ENCODE measurements at regions not wholly inside any gene's neighbourhood (a gene's known extent, or its start where the extent isn't known, plus 50 kb on each side); places are given as distances from the start of the nearest gene placed in this dataset.

DNA sequence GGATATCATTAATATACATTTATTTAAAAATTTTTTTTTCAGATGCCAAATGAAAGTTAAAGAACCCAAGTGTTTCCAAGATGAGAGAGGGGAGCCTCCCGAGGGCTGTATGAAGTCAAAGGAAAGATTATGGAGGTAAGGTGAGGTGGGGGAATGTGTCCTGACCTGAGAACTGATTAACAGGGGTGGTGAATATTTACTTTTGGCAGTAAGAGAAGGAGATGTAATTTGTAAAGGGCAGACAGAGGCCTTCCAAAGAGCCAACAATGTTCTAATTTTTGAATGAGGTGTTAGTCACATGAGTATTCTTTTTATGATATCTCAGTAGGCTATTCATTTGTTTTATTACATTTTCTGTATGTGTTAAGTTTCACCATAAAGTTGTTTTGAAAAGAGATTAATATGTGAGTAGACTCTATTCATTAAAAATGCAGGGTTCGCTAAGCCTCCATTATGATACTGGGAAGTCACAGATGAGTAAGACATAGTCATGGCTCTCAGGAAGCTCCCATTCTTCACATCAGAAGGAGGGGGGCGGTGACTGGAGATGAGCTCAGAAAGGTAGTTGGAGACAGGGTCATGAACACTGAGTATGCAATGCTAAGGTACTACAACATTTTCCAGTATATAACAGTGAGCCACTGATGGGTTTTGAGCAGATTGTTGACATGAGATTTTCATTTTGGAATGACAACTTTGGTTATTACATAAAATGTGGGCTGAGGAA is 62.4 kb upstream of the TNFSF18 start:
- no peak overlapping the region for H3K27ac ChIP-seq (ENCODE audit: low read depth, low read length, poor library complexity, severe bottlenecking)
- H3K27me3 ChIP-seq (ENCODE audit: insufficient read depth, low read length), result no peaks in the 10 kb centered on the region
- no peak overlapping the region for H3K9ac ChIP-seq (ENCODE audit: low read length)
- H3K4me3 ChIP-seq (ENCODE audit: low read depth, low read length, poor library complexity, severe bottlenecking), result no peak overlapping the region
- H3F3A ChIP-seq (ENCODE audit: insufficient read depth, low read length), result no peaks in the 10 kb centered on the region
- TF ChIP-seq, protein P1, sequence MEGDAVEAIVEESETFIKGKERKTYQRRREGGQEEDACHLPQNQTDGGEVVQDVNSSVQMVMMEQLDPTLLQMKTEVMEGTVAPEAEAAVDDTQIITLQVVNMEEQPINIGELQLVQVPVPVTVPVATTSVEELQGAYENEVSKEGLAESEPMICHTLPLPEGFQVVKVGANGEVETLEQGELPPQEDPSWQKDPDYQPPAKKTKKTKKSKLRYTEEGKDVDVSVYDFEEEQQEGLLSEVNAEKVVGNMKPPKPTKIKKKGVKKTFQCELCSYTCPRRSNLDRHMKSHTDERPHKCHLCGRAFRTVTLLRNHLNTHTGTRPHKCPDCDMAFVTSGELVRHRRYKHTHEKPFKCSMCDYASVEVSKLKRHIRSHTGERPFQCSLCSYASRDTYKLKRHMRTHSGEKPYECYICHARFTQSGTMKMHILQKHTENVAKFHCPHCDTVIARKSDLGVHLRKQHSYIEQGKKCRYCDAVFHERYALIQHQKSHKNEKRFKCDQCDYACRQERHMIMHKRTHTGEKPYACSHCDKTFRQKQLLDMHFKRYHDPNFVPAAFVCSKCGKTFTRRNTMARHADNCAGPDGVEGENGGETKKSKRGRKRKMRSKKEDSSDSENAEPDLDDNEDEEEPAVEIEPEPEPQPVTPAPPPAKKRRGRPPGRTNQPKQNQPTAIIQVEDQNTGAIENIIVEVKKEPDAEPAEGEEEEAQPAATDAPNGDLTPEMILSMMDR (IDR thresholded peaks at IDR 0.05; ENCODE audit: low read length), result no peak
- TF ChIP-seq EZH2 (IDR thresholded peaks at IDR 0.05; ENCODE audit: borderline replicate concordance, low read length), result no peak
- no peaks in the 10 kb centered on the region for H3K4me1 ChIP-seq (ENCODE audit: insufficient read depth, low read length, severe bottlenecking)
- H4K20me1 ChIP-seq (ENCODE audit: insufficient read depth, low read length), result no peaks in the 10 kb centered on the region
- no peak overlapping the region for H3K4me2 ChIP-seq (ENCODE audit: low read length)
- H3K79me2 ChIP-seq (ENCODE audit: insufficient read depth, low read length), result no peaks in the 10 kb centered on the region
- no peaks in the 10 kb centered on the region for H3K9me3 ChIP-seq (ENCODE audit: low read length)
- H3K9me2 ChIP-seq (ENCODE audit: low read depth, low read length), result no peaks in the 10 kb centered on the region
- no peak overlapping the region for H2AFZ ChIP-seq (ENCODE audit: low read length)
- no peaks in the 10 kb centered on the region for H3K36me3 ChIP-seq (ENCODE audit: insufficient read depth, low read length)

DNA sequence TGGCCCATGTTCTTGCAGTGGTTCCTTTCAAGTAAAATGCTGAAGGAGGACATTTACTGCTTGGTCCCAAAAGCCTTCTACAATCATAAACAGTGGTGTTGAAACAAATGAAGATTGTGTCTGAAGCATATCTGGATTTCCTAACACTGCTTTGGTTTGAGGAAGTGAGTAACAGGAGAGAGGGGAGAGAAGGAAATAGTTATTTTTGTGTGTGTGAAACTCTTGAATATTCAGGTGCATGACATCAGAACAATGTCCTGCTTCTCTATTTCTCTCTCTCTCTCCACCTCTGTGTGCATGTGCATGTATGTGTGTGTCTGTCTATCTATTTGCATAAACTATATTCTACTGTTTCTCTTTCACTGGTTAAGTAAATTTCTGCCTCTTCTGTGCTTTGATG is 61.4 kb upstream of the TNFSF18 start:
- Histone ChIP-seq H3K27me3 (ENCODE audit: insufficient read depth, low read length) (no peaks in the 10 kb centered on the region), H3K79me2 (ENCODE audit: insufficient read depth, low read length) (no peaks in the 10 kb centered on the region), H3F3A (ENCODE audit: insufficient read depth, low read length) (no peaks in the 10 kb centered on the region), H3K4me3 (ENCODE audit: low read depth, low read length, poor library complexity, severe bottlenecking) (no peak overlapping the region), H3K9ac (ENCODE audit: low read length) (no peak overlapping the region), H3K4me2 (ENCODE audit: low read length) (no peak overlapping the region), H3K27ac (ENCODE audit: low read depth, low read length, poor library complexity, severe bottlenecking) (no peak overlapping the region), H3K36me3 (ENCODE audit: insufficient read depth, low read length) (no peaks in the 10 kb centered on the region), H3K9me2 (ENCODE audit: low read depth, low read length) (no peaks in the 10 kb centered on the region), H4K20me1 (ENCODE audit: insufficient read depth, low read length) (no peaks in the 10 kb centered on the region), H3K4me1 (ENCODE audit: insufficient read depth, low read length, severe bottlenecking) (no peaks in the 10 kb centered on the region), H2AFZ (ENCODE audit: low read length) (no peak overlapping the region), H3K9me3 (ENCODE audit: low read length) (no peaks in the 10 kb centered on the region)
- TF ChIP-seq, protein P1 (IDR thresholded peaks at IDR 0.05; ENCODE audit: low read length), result no peak
- TF ChIP-seq EZH2 (IDR thresholded peaks at IDR 0.05; ENCODE audit: borderline replicate concordance, low read length), result no peak

DNA sequence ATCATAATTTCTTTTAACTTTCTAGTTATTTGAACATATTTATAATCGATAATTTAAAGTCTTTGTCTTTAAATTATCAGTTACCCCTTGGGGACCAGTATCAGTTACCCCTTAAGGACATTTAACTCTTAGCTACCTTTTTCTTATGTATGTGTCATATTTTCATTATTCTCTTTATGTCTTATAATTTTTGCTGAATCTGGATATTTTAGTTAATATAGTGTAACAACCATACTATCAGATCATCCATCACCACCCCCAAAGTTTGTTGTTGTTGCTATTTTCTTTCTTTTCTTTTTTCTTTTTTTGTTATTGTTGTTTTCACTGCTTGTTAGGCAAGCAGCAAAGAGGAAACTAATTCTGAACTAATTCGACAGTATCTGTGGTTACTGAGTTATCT is 57.0 kb upstream of the TNFSF18 start:
- Histone ChIP-seq H3K4me1 (ENCODE audit: insufficient read depth, low read length, severe bottlenecking) (no peaks in the 10 kb centered on the region), H3K27me3 (ENCODE audit: insufficient read depth, low read length) (no peaks in the 10 kb centered on the region), H3K9me3 (ENCODE audit: low read length) (no peaks in the 10 kb centered on the region), H4K20me1 (ENCODE audit: insufficient read depth, low read length) (no peaks in the 10 kb centered on the region), H3K9me2 (ENCODE audit: low read depth, low read length) (no peaks in the 10 kb centered on the region), H2AFZ (ENCODE audit: low read length) (no peak overlapping the region), H3K4me3 (ENCODE audit: low read depth, low read length, poor library complexity, severe bottlenecking) (no peak overlapping the region), H3K4me2 (ENCODE audit: low read length) (no peak overlapping the region), H3K79me2 (ENCODE audit: insufficient read depth, low read length) (no peaks in the 10 kb centered on the region), H3K27ac (ENCODE audit: low read depth, low read length, poor library complexity, severe bottlenecking) (no peak overlapping the region), H3K9ac (ENCODE audit: low read length) (no peak overlapping the region), H3K36me3 (ENCODE audit: insufficient read depth, low read length) (no peaks in the 10 kb centered on the region), H3F3A (ENCODE audit: insufficient read depth, low read length) (no peaks in the 10 kb centered on the region)
- TF ChIP-seq EZH2 (IDR thresholded peaks at IDR 0.05; ENCODE audit: borderline replicate concordance, low read length), result no peak

DNA sequence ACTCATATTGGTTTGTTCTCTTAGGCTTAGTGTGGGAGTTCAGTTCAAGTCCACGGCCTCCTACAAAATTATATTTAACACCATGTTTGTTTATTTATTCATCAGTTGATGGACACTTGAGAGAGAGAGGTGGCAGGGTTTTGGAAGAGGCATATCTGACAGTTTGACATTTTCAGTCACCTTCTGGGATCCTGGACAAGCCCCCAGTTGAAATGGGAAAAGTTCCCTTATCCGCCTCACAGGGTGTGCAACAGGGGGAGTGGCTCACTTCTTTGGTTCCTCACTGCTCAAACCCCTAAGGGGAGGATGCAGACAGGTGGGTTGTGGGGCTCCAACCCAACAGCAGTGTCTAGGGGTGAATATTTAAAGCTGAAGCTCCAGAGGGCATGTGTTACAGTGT is 52.3 kb upstream of the TNFSF18 start:
- Histone ChIP-seq H3F3A (ENCODE audit: insufficient read depth, low read length) (no peaks in the 10 kb centered on the region), H3K9me3 (ENCODE audit: low read length) (no peaks in the 10 kb centered on the region), H3K4me2 (ENCODE audit: low read length) (no peak overlapping the region), H3K36me3 (ENCODE audit: insufficient read depth, low read length) (no peaks in the 10 kb centered on the region), H3K9me2 (ENCODE audit: low read depth, low read length) (no peaks in the 10 kb centered on the region), H4K20me1 (ENCODE audit: insufficient read depth, low read length) (no peaks in the 10 kb centered on the region), H3K4me3 (ENCODE audit: low read depth, low read length, poor library complexity, severe bottlenecking) (no peak overlapping the region), H3K9ac (ENCODE audit: low read length) (no peak overlapping the region), H3K27me3 (ENCODE audit: insufficient read depth, low read length) (no peaks in the 10 kb centered on the region), H2AFZ (ENCODE audit: low read length) (no peak overlapping the region), H3K79me2 (ENCODE audit: insufficient read depth, low read length) (no peaks in the 10 kb centered on the region), H3K4me1 (ENCODE audit: insufficient read depth, low read length, severe bottlenecking) (no peaks in the 10 kb centered on the region), H3K27ac (ENCODE audit: low read depth, low read length, poor library complexity, severe bottlenecking) (no peak overlapping the region)
- TF ChIP-seq, protein P1 (IDR thresholded peaks at IDR 0.05; ENCODE audit: low read length), result no peak
- TF ChIP-seq EZH2 (IDR thresholded peaks at IDR 0.05; ENCODE audit: borderline replicate concordance, low read length), result no peak

All from OCI-LY1 (cell line).